ENCODE measurements at regions not wholly inside any gene's neighbourhood (a gene's known extent, or its start where the extent isn't known, plus 50 kb on each side); places are given as distances from the start of the nearest gene placed in this dataset.
A peak's percentile ranks its signal among the peaks of the same experiment; 100 is the strongest.
"Not testable (repeated sequence)": the region's sequence is repeated elsewhere in the genome, so short reads cannot be mapped to it uniquely, and the experiment has no call there.

DNA sequence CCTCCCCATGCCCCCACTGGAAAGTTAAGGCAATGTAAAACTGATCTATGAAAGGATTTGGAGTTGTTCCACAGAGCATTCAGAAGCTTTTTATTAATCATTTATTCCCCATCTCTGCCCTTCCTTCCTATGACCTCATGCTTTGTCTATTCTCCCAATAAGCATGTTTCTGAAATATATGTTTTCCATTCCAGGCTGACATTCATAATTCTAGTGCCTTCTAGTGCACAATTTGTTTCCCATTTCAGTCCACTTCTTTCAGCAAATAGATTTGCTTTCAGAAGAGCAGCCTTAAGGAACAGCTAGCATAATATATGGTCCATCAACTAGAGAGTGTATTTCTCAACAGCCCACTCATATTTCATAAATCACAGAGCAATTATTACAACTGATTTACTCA, 77.1 kb upstream of the ATXN3L start:
- no peaks in the 10 kb centered on the region for H3K9me3 Mint-ChIP-seq
- H3K27me3 Mint-ChIP-seq = no peaks in the 10 kb centered on the region
- H3K36me3 Mint-ChIP-seq (ENCODE audit: low read depth) = no peaks in the 10 kb centered on the region
- no peak overlapping the region for H3K27ac Mint-ChIP-seq
- H3K4me3 Mint-ChIP-seq = no peak overlapping the region
- peaks cover 29% of the 10 kb centered on the region for H3K4me1 Mint-ChIP-seq (ENCODE audit: low read depth)

DNA sequence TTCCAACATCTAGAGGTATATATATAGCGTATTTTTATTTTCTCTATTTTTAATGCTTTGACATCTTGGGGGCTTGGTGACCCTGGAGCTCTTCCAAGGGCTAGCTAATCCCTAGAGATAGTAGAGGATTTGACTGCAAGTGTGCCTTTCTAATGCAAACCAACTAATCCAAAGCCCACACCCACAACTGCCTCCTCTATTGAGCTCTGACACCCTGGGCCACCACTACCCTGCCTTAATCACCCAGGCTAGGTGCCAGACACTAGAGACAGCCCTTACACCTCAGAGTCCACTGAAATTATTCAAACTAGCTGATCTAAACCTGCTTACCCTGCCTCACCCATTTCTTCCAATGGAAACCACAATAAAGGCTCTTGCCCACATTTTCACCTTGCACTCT, 69.6 kb upstream of the ATXN3L start:
- Mint-ChIP-seq H3K36me3 (ENCODE audit: low read depth) (no peaks in the 10 kb centered on the region), H3K4me1 (ENCODE audit: low read depth) (peaks cover 16% of the 10 kb centered on the region), H3K27me3 (no peaks in the 10 kb centered on the region), H3K4me3 (no peak overlapping the region), H3K9me3 (peaks cover 6% of the 10 kb centered on the region), H3K27ac (no peak overlapping the region)

DNA sequence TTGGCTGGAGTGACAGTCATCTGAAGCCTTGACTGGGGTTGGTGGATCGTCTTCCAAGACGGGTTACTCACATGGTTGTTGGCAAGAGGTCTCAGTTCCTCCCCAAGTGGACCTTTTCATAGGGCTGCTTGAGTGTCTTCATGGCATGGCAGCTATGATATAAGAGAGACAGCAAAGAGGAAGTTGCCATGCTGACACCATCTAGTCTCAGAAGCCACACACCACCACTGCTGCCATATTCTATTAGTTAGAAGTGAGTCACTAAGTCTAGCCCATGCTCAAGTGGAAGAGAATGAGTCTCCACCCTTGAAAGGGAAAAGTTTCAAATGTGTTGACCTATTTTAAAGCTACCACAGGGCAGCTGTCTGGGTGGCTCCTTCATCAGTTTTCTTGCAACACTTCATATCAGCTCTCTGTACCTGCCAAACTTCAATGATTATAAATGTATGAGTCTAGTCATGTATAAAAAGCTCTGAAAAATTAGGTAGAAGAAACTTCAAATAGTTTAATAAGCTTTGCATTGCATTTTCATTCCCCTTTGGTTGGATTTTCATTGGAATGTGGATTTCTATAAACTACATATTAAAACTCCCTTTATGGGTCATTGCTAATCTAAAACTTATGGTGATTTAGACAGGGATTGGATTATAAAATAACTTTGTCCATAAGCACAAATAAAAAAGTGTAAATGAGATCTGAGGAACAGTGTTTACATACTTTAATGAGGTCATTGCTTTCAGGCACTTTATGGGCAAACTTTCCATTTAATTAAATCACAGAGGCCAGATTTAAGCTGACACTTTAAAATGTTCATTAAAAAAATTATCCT, 68.0 kb upstream of the ATXN3L start:
- Mint-ChIP-seq H3K36me3 (ENCODE audit: low read depth) (no peaks in the 10 kb centered on the region), H3K27me3 (no peaks in the 10 kb centered on the region), H3K4me1 (ENCODE audit: low read depth) (peaks cover 19% of the 10 kb centered on the region), H3K27ac (no peak overlapping the region), H3K9me3 (peaks cover 6% of the 10 kb centered on the region), H3K4me3 (no peak overlapping the region)

DNA sequence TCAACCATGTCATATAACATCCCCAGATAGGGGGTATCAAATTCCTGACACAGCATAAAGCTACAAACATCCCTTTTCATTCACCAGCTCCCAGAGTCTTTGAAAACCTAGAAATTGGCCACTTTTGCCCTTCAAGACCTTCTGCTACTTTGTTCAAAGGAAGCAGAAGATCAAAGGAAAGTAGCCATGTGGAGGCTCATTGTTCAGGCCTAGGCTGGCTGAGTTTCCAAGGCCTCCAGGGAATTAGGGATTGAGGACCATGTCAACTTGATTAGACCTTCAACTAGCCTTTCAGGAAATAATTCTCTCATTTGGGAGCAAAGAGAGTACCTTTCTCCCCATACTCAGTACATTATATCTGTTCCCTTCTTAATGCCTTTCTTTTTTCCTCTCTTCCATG, 66.8 kb upstream of the ATXN3L start:
- H3K27me3 Mint-ChIP-seq = no peaks in the 10 kb centered on the region
- H3K4me1 Mint-ChIP-seq (ENCODE audit: low read depth) = peaks cover 19% of the 10 kb centered on the region
- peaks cover 6% of the 10 kb centered on the region for H3K9me3 Mint-ChIP-seq
- no peak overlapping the region for H3K27ac Mint-ChIP-seq
- no peaks in the 10 kb centered on the region for H3K36me3 Mint-ChIP-seq (ENCODE audit: low read depth)
- H3K4me3 Mint-ChIP-seq = no peak overlapping the region

DNA sequence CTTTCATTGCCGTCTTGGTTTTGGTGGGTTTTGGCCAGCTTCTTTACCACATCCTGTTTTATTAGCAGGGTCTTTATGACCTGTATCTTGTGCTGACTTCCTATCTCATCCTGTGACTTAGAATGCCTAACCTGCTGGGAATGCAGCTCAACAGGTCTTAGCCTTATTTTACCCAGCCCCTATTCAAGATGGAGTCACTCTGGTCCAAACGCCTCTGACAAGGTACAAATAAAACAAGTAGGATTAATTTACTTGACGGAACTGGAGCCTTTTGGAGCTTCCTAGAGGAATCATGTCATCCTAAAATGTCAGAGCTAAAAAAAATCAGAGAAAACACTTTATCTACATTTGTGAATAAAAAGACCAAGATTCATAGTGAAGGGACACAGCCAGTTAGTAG, 66.2 kb upstream of the ATXN3L start:
- Mint-ChIP-seq H3K9me3 (peaks cover 6% of the 10 kb centered on the region), H3K36me3 (ENCODE audit: low read depth) (no peaks in the 10 kb centered on the region), H3K4me1 (ENCODE audit: low read depth) (peaks cover 19% of the 10 kb centered on the region), H3K27ac (no peak overlapping the region), H3K4me3 (no peak overlapping the region), H3K27me3 (no peaks in the 10 kb centered on the region)

DNA sequence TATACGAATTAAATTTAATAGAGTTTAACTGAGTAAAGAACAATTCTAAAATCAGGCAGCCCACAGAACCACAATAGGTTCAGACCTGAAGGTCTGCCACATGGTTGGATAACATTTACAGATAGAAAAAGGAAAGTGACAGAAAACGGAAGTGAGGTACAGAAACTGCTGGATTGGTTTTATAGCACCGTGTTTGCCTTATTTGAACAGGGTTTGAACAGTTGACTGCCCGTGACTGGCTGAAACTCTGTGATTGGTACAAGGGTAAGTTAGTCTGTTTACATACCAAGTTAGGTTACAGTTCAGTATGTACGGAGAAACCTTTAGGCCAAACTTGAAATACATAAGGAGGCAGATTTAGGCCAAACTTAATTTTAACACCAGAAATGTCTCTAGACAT, 64.1 kb upstream of the ATXN3L start:
- Mint-ChIP-seq H3K4me1 (ENCODE audit: low read depth) (peaks cover 33% of the 10 kb centered on the region), H3K27ac (no peak overlapping the region), H3K36me3 (ENCODE audit: low read depth) (no peaks in the 10 kb centered on the region), H3K4me3 (no peak overlapping the region), H3K9me3 (no peaks in the 10 kb centered on the region), H3K27me3 (no peaks in the 10 kb centered on the region)

DNA sequence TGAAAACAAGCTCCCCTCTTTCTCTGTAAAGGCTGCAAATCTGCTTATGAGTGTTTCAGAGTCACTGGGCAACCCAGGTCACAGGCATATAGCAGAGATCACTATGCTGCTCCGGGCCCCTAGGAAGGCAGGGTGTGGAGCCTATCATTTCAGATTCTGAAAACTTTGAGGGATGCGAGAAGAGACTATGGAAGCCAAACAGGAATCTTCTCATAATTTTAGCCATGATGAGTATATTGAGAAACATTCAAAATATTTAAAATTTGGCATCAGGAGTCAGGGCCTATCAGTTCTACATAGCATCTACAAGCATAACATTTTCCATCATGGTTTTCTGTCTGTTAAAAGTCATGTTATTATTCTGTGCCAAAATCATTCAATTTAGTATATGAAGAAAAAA, 61.7 kb upstream of the ATXN3L start:
- Mint-ChIP-seq H3K4me1 (ENCODE audit: low read depth) (peaks cover 32% of the 10 kb centered on the region), H3K27ac (no peak overlapping the region), H3K27me3 (no peaks in the 10 kb centered on the region), H3K9me3 (no peaks in the 10 kb centered on the region), H3K36me3 (ENCODE audit: low read depth) (no peaks in the 10 kb centered on the region), H3K4me3 (no peak overlapping the region)

DNA sequence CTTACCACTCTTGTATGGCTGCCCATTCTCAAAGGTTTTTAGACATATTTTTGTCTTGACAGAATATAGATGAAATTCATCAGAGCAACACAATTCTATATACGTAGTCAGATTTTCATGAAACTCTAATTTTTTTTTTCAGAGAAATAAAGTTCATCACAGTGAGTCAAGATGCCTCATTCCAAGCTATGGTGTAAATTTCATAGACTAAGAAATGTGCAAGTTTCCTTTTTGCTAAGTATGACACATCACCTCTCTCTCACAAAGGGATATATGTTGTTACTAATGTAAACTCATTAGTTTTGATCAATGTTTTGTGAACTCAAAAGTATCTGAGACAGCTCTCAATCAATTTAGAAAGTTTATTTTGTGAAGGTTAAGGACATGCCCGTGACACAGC, 60.4 kb upstream of the ATXN3L start:
- Mint-ChIP-seq H3K27ac (no peak overlapping the region), H3K4me1 (ENCODE audit: low read depth) (peaks cover 36% of the 10 kb centered on the region), H3K4me3 (no peak overlapping the region), H3K36me3 (ENCODE audit: low read depth) (no peaks in the 10 kb centered on the region), H3K9me3 (no peaks in the 10 kb centered on the region), H3K27me3 (no peaks in the 10 kb centered on the region)

DNA sequence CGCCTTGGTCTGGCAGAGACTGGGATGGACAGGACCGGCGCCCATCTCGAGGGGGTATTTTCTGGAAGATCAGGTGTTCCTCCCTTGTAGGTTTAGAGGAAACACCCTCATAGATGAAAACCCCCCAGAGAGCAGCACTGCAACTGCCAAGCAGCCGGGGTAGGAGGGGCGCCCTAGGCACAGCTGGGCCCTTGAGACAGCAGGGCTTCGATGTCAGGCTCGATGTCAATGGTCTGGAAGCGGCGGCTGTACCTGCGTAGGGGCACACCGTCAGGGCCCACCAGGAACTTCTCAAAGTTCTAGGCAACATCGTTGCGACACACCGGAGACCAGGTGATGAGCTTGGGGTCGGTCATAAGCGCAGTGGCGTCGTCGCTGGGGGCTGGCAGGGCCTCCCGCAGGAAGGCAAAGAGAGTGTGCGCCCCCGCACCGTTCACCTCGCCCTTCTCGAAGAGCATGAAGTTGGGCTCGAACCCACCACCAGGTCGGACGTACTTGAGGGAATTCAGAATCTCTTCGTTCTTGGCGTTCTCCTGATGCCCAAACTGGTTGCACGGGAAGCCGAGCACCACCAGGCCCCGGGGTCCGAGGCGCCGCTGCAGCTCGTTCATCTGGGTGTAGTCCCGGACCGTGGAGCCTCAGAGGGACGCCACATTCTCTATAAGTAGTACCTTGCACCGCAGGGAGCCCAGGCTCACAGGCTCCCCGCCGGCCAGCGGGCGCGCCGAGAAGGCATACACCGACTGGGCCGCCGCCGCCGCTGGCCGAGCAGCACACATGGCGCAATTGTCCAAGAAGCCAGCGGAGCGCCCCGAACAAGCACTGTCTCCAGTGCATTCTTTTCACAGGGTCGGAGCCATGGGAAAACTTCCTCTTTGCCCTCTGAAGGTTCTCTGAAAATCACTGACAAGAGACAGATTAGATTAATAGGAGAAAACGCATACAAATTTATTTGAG, 59.0 kb upstream of the ATXN3L start:
- H3K4me1 Mint-ChIP-seq (ENCODE audit: low read depth) = peaks cover 40% of the 10 kb centered on the region
- H3K36me3 Mint-ChIP-seq (ENCODE audit: low read depth); H3K27ac Mint-ChIP-seq; H3K9me3 Mint-ChIP-seq; H3K4me3 Mint-ChIP-seq; H3K27me3 Mint-ChIP-seq: not testable (repeated sequence)

DNA sequence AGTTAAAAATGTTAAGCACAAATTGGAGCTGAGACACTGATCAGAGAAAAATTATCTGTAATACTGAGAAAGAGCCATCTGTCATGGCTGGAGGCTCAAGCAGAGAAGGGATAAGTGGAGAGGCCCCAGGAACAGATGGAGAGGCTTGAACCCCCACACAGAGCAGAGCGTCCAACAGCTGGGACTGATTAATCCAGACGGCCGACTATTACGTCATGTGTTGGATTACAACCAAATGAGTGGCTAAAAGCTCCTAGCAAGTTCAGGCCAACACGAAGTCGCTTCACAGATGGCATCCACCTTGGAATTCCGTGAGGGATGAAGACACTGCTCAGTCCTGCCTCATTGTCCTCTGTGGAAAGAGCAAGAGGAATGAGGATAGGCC, 57.7 kb upstream of the ATXN3L start:
- H3K27me3 Mint-ChIP-seq = no peaks in the 10 kb centered on the region
- peaks cover 49% of the 10 kb centered on the region for H3K4me1 Mint-ChIP-seq (ENCODE audit: low read depth)
- H3K4me3 Mint-ChIP-seq = peak overlapping the region; percentile 20
- peak overlapping the region; percentile 83 for H3K27ac Mint-ChIP-seq
- no peaks in the 10 kb centered on the region for H3K36me3 Mint-ChIP-seq (ENCODE audit: low read depth)
- no peaks in the 10 kb centered on the region for H3K9me3 Mint-ChIP-seq

DNA sequence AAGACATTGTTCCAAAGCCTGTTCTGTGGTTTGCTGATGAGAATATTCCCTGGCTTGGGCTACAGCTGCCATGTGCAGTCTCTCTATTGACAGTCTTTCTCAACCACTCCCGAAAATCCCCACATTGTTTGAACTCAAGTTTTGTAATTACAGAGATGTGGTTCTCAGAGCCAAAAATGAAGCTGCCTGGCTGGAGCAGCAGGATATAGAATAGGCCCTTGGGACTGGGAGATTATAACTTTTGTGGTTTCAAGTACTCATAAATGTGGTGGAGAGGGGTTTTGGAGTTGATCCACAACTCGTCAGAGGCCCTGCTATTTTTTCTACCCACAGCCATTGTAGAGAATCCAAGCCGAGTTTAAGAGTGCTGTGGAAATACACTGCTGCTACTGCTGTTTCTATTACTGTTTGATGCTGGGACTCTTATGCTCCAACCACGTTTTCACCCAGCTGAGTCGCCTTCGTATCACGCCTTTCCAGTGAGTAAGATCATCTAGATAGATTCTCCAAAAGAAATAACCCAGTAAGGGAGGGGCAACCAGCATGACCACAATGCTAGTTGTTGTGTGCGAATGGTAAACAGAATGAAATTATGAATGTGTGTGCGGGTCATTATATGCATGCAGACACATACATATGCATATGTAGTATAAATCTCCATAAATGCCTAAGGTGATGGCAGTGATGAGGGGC, 57.1 kb upstream of the ATXN3L start:
- Mint-ChIP-seq H3K27me3 (no peaks in the 10 kb centered on the region), H3K4me3 (peak overlapping the region; percentile 20), H3K27ac (peak overlapping the region; percentile 83), H3K4me1 (ENCODE audit: low read depth) (peaks cover 52% of the 10 kb centered on the region), H3K9me3 (no peaks in the 10 kb centered on the region), H3K36me3 (ENCODE audit: low read depth) (no peaks in the 10 kb centered on the region)

DNA sequence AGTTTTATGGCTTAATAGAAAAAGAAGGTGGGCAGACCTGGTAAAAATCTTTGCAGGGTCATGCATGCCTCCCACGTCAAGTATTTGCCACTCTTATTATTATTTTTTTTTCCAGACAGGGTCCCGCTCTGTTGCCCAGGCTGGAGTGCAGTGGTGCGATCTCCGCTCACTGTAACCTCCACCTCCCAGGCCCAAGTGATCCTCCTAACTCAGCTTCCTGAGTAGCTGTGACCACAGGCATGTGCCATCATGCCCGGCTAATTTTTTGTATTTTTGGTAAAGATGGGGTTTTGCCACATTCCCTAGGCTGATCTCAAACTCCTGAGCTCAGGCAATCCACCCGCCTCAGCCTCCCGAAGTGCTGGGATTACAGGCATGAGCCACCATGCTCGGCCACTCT, 55.7 kb upstream of the ATXN3L start:
- H3K4me1 Mint-ChIP-seq (ENCODE audit: low read depth) = peaks cover 50% of the 10 kb centered on the region
- H3K36me3 Mint-ChIP-seq (ENCODE audit: low read depth); H3K9me3 Mint-ChIP-seq; H3K4me3 Mint-ChIP-seq; H3K27me3 Mint-ChIP-seq; H3K27ac Mint-ChIP-seq: not testable (repeated sequence)

DNA sequence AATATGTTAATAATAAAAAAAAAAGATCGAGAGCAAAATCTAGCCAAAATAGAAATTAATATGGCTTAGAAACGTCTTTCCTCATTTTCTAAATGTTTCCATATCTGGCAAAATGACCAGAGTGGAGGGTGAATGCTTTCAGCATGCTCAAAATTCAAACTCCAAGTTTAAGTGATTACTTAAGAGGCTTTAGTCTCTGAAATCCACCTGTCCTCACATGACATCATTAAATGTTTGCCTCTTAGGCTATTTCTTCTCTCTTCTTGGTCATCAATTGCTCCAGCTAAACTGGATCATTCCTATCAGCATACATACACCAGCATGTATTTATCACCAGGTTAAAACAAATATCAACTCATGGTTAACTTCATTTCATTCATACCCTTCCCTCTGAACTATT, 54.5 kb upstream of the ATXN3L start:
- Mint-ChIP-seq H3K27me3 (no peaks in the 10 kb centered on the region), H3K36me3 (ENCODE audit: low read depth) (no peaks in the 10 kb centered on the region), H3K4me1 (ENCODE audit: low read depth) (peaks cover 39% of the 10 kb centered on the region), H3K4me3 (no peak overlapping the region), H3K27ac (no peak overlapping the region), H3K9me3 (no peaks in the 10 kb centered on the region)

DNA sequence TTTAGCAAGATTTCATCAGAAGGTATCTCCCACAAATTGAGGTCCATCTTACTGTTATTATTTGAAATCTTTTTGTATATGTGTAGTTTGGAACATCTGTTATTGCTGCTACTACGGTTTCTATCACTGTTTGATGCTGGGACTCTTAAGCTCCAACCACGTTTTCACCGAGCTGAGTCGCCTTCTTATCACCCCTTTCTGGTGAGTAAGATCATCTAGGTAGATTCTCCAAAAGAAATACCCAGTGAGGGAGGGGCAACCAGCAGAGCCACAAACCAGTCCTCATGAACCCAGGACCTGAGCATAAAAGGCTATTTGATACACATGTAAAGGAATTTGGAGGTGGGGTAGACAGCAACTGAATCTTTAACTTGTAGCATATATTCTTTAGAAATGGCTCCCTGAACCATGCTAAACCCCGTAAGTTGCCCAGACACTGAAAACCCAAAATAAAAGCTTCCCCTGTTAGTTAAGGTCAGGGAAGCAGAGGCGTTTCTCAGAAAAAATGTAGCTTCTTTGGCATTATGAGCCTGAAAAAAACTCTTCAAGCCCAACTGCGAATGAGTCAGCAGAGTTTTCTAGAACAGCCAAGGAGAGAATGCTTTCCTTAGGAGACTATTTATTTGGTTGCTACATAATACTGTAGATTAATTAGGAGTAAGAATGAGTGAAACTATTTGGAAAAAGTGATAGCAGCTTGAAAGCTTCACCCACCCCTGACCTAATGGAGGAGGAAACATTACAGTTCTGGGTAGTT, 53.8 kb upstream of the ATXN3L start:
- no peak overlapping the region for H3K4me3 Mint-ChIP-seq
- no peaks in the 10 kb centered on the region for H3K27me3 Mint-ChIP-seq
- peaks cover 39% of the 10 kb centered on the region for H3K4me1 Mint-ChIP-seq (ENCODE audit: low read depth)
- H3K36me3 Mint-ChIP-seq (ENCODE audit: low read depth) = no peaks in the 10 kb centered on the region
- H3K9me3 Mint-ChIP-seq = no peaks in the 10 kb centered on the region
- no peak overlapping the region for H3K27ac Mint-ChIP-seq
